GM23338 (cell line): ENCODE measurements at regions not wholly inside any gene's neighbourhood (a gene's known extent, or its start where the extent isn't known, plus 50 kb on each side); places are given as distances from the start of the nearest gene placed in this dataset.

Experiments used
- ATAC-seq: fragments of 200-7000 bp; cut with Tn5 transposase; 3 replicates; pipeline ENCODE4 v1.9.1; 2020
- DNase-seq: peaks from one replicate; pipeline ENCODE4 v3.0.0-alpha.2; 2015; ENCODE audit warnings: low spot score
- H2AFZ ChIP-seq: fragments of 200-600 bp; sonication (generic); 2 replicates; pipeline ENCODE4 v1.8.0; 2016; ENCODE audit warnings: antibody characterized with exemption, mild to moderate bottlenecking, moderate library complexity
- H3F3A ChIP-seq: fragments of 200-600 bp; sonication (generic); replicated peaks from 2 replicates; pipeline ENCODE4 v1.8.0; 2017; ENCODE audit warnings: antibody characterized with exemption, mixed run types, low read depth
- H3K27ac ChIP-seq: fragments of 200-600 bp; sonication (generic); 2 replicates; pipeline ENCODE4 v1.6.1; 2016; ENCODE audit warnings: low read depth
- H3K27me3 ChIP-seq: fragments of 200-600 bp; sonication (generic); 2 replicates; pipeline ENCODE4 v1.8.0; 2016; ENCODE audit warnings: mild to moderate bottlenecking, mixed run types, moderate library complexity; ENCODE audit not compliant: insufficient read depth
- H3K36me3 ChIP-seq: fragments of 200-600 bp; sonication (generic); 2 replicates; pipeline ENCODE4 v1.8.0; 2016; ENCODE audit warnings: mild to moderate bottlenecking; ENCODE audit not compliant: insufficient read depth
- H3K4me1 ChIP-seq: fragments of 200-600 bp; sonication (generic); 2 replicates; pipeline ENCODE4 v1.8.0; 2016; ENCODE audit warnings: mild to moderate bottlenecking, moderate library complexity; ENCODE audit not compliant: insufficient read depth
- H3K4me2 ChIP-seq: fragments of 200-600 bp; sonication (generic); 2 replicates; pipeline ENCODE4 v1.7.1; 2017; ENCODE audit warnings: mixed run types
- H3K4me3 ChIP-seq: fragments of 200-600 bp; sonication (generic); 2 replicates; pipeline ENCODE4 v1.6.1; 2016; ENCODE audit warnings: mixed run types
- H3K79me2 ChIP-seq: fragments of 200-600 bp; sonication (generic); replicated peaks from 2 replicates; pipeline ENCODE4 v1.8.0; 2017; ENCODE audit warnings: mild to moderate bottlenecking; ENCODE audit not compliant: insufficient read depth
- H3K9me2 ChIP-seq: fragments of 200-600 bp; sonication (generic); 2 replicates; pipeline ENCODE4 v1.8.0; 2017; ENCODE audit not compliant: insufficient read depth
- H4K20me1 ChIP-seq: fragments of 200-600 bp; sonication (generic); replicated peaks from 2 replicates; pipeline ENCODE4 v1.8.0; 2017; ENCODE audit warnings: mild to moderate bottlenecking; ENCODE audit not compliant: insufficient read depth
- H3K27ac Mint-ChIP-seq: 2 replicates; pipeline ENCODE4 v1.8.0; 2020; ENCODE audit warnings: inconsistent platforms, mild to moderate bottlenecking, moderate library complexity, mixed read lengths
- H3K27me3 Mint-ChIP-seq: 3 replicates; pipeline ENCODE4 v1.8.0; 2022; ENCODE audit warnings: low read depth, mild to moderate bottlenecking, moderate library complexity, mixed read lengths, inconsistent platforms; ENCODE audit not compliant: insufficient read depth, poor library complexity
- H3K36me3 Mint-ChIP-seq: 3 replicates; pipeline ENCODE4 v1.8.0; 2021; ENCODE audit warnings: low read depth, mild to moderate bottlenecking, inconsistent platforms, moderate library complexity, mixed read lengths
- H3K4me1 Mint-ChIP-seq: 3 replicates; pipeline ENCODE4 v1.8.0; 2020; ENCODE audit warnings: mild to moderate bottlenecking, inconsistent platforms, mixed read lengths
- H3K4me3 Mint-ChIP-seq: 3 replicates; pipeline ENCODE4 v1.8.0; 2021; ENCODE audit warnings: moderate library complexity, mild to moderate bottlenecking, inconsistent platforms, mixed read lengths
- H3K9me3 Mint-ChIP-seq: 3 replicates; pipeline ENCODE4 v1.8.0; 2020; ENCODE audit warnings: moderate library complexity, mild to moderate bottlenecking, inconsistent platforms, mixed read lengths
- CREB1 ChIP-seq: fragments of 250-450 bp; sonication (Bioruptor Pico); IDR thresholded peaks from 2 replicates; pipeline ENCODE4 v1.5.0; 2020; ENCODE audit warnings: low read depth, mild to moderate bottlenecking, moderate library complexity
- CTCF ChIP-seq, 2 experiments: fragments of 200-600 bp in 1 of 2; sonication (generic) in 1 of 2; conservative IDR thresholded peaks; 2 replicates each; pipeline versions ENCODE4 v1.5.1 to v1.6.1; 2016 to 2017; ENCODE audit warnings: antibody characterized with exemption in 2 of 2, low read depth in 2 of 2, mild to moderate bottlenecking in 2 of 2, moderate library complexity in 1 of 2
- ETS1 ChIP-seq: IDR thresholded peaks from 2 replicates; pipeline ENCODE4 v1.6.1; 2016; ENCODE audit warnings: antibody characterized with exemption
- JUNB ChIP-seq: IDR thresholded peaks from one replicate; pipeline ENCODE4 v1.6.1; 2016; ENCODE audit warnings: antibody characterized with exemption; ENCODE audit not compliant: unreplicated experiment
- NANOG ChIP-seq: IDR thresholded peaks from 2 replicates; pipeline ENCODE4 v1.6.1; 2016; ENCODE audit warnings: antibody characterized with exemption, borderline replicate concordance
- POLR2AphosphoS5 ChIP-seq: IDR thresholded peaks from 2 replicates; pipeline ENCODE4 v1.6.1; 2016; ENCODE audit warnings: antibody characterized with exemption, low read depth
- STAT1 ChIP-seq: IDR thresholded peaks from one replicate; pipeline ENCODE4 v1.6.1; 2016; ENCODE audit warnings: antibody characterized with exemption; ENCODE audit not compliant: unreplicated experiment
- ZNF114 ChIP-seq: fragments of 250-450 bp; sonication (Bioruptor Pico); IDR thresholded peaks from 2 replicates; pipeline ENCODE4 v1.5.0; 2020; ENCODE audit warnings: mild to moderate bottlenecking, moderate library complexity
- ZNF331 ChIP-seq: fragments of 250-450 bp; sonication (Bioruptor Pico); IDR thresholded peaks from 2 replicates; pipeline ENCODE4 v1.5.0; 2020; ENCODE audit warnings: low read depth, mild to moderate bottlenecking, moderate library complexity
- ZNF462 ChIP-seq: fragments of 250-450 bp; sonication (Bioruptor Pico); IDR thresholded peaks from 2 replicates; pipeline ENCODE4 v1.5.0; 2020; ENCODE audit warnings: mild to moderate bottlenecking, moderate library complexity

GRCh38 chr20:52793339-52793963 lies 178.7 kb upstream of the TSHZ2 start:
- H3K27ac Mint-ChIP-seq, result no peak overlapping the region
- TF ChIP-seq ZNF331 (CRISPR knock-in tag) (no peak), ZNF462 (CRISPR knock-in tag) (no peak), ETS1 (no peak), ZNF114 (no peak), JUNB (no peak), POLR2AphosphoS5 (no peak), NANOG (no peak), STAT1 (no peak), CTCF (conservative IDR thresholded peaks at IDR 0.05; ENCODE audit: low read depth in 2 of 2) (no peak), CREB1 (CRISPR knock-in tag) (no peak)
- H3K4me3 ChIP-seq, result no peak overlapping the region
- DNase-seq (no peak), ATAC-seq (no peak)
- no peaks in the 10 kb centered on the region for H3K36me3 Mint-ChIP-seq
- H3K27me3 Mint-ChIP-seq, result no peaks in the 10 kb centered on the region
- H3F3A ChIP-seq, result no peaks in the 10 kb centered on the region
- H3K4me1 Mint-ChIP-seq, result peaks cover 3% of the 10 kb centered on the region; the same call in 2 of the 3 replicates
- no peaks in the 10 kb centered on the region for H3K9me2 ChIP-seq
- H3K4me1 ChIP-seq, result no peaks in the 10 kb centered on the region; the same call in 1 of the 2 replicates
- no peaks in the 10 kb centered on the region for H4K20me1 ChIP-seq
- no peaks in the 10 kb centered on the region for H3K36me3 ChIP-seq
- H3K27ac ChIP-seq, result no peak overlapping the region
- H3K79me2 ChIP-seq, result no peaks in the 10 kb centered on the region
- no peaks in the 10 kb centered on the region for H3K9me3 Mint-ChIP-seq
- H3K27me3 ChIP-seq, result no peaks in the 10 kb centered on the region
- H3K4me2 ChIP-seq, result no peak overlapping the region
- no peak overlapping the region for H3K4me3 Mint-ChIP-seq
- H2AFZ ChIP-seq, result no peak overlapping the region
